ENCODE measurements at regions not wholly inside any gene's neighbourhood (a gene's known extent, or its start where the extent isn't known, plus 50 kb on each side); places are given as distances from the start of the nearest gene placed in this dataset.
"Not testable (repeated sequence)": the region's sequence is repeated elsewhere in the genome, so short reads cannot be mapped to it uniquely, and the experiment has no call there.

- no peak for DNase-seq (ENCODE audit: low spot score)
Observed at GRCh38 chr4:38470735-38471262, 193.2 kb upstream of the KLF3 start.

DNA sequence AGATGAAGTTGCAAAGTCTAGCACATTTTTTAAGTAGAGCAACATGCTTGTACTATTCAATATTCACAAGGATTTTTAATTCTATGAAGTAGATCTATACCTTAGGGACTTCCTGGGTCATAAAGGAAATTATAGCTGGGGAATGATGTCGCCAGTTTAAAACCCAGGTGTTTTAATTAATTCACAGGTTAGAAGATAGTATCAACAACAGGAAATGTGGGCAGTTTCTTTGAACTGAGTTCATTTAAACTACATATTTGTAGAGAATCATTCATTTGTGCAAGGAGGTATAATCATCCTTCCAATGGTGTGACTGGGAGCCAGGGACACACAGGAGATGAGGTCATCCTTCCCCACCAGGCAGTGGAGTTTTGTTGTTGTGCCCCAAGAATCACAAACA, 181.3 kb upstream of the KLF3 start:
- DNase-seq (ENCODE audit: low spot score) = no peak

GRCh38 chr4:38483628-38484027, 180.4 kb upstream of the KLF3 start:
- not testable (repeated sequence) for DNase-seq (ENCODE audit: low spot score)

DNA sequence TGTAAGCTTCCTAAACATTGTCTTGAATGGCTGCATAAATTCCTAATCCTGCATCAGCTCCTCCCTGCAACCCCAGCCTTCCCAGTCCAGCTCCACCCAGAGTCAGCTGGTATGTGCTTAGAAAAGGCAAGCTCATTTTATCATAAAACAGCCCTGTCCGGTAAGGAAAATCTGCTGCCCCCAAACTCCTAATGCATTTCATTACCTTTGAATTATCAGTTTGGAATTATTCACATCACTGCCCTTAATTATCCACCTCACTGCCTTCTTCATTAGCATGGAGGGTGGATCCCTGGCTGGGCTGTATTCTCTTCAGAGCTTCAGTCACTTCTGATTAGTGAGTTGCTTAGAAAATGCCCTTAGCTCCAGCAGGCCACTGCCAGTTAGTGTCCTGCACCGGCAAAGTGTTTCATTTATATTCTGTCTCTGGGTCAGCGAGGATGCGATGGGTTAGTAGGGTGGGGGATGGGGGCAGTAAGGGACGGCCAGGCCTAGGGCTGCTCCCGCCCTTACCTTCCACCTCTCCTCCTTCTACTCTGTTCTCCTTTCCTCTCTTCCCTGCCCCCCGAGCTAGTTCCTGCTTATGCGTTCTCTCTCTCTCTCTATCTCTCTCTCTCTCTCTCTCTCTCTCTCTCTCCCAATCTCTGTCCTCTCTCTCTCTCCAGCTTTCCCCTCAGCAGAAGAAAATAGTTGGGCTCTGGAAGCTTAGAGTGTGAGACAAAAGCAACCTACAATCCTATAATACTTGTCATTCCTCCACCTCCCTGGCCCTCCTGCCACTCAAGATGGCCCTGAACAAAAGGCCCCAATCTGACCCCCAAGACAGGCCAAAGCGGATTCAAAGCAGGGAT, 174.8 kb upstream of the KLF3 start:
- no peak for DNase-seq (ENCODE audit: low spot score)

- no peak for DNase-seq (ENCODE audit: low spot score)
Observed at GRCh38 chr4:38489924-38490639, 173.9 kb upstream of the KLF3 start.

- DNase-seq (ENCODE audit: low spot score) = no peak
Observed at GRCh38 chr4:38490753-38491446, 173.1 kb upstream of the KLF3 start.

DNA sequence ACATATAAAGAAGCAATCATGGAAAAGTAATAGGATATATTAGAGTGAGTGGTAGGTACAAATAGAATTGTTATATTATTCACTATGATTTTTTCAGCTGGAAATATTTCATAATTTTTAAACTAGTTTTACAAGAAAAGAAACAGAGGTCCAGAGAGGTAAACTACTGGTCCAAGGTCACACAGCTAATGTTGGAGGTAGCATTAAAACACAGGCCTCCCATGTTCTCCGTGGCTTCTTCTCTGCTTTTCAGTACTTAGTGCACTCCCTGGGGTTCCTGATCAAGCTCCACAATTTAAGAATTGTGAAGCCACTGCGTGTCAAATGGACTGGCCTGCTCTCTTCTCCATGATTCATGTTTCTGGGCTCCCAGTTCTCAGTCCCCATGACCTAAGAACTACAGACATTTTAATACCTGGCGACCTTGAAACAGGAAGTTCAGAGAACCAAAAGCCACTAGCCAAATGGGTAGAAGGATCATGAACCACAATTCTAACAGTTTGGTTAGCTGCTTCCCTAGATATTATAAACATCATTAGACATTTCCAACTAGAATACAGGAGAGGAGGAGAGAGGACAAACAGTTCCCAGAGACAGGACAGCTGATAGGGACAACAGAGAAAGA, 172.0 kb upstream of the KLF3 start:
- no peak for DNase-seq (ENCODE audit: low spot score)

- no peak for DNase-seq (ENCODE audit: low spot score)
Observed at GRCh38 chr4:38493066-38493465, 170.9 kb upstream of the KLF3 start.

DNA sequence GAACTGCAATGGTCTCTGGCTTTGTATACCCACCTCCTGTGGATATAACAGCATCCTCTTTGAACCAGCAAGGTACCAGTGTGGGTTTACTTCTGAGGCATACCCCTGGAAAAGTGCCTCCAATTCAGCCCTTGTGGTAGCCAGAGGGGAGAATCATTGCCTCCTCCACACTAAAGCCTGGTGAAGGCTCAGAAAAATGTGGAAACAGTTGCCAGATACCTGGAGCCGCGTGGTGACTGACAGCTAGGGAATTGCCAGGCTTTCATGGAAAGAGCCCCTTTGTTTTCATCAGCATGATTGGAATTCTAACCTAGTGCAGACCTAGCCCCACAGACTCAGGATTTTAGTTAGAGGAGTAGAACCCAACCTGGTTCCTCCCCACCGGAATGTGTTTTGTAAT, 168.6 kb upstream of the KLF3 start:
- DNase-seq (ENCODE audit: low spot score) = no peak

- DNase-seq (ENCODE audit: low spot score) = no peak
Observed at GRCh38 chr4:38497121-38497520, 166.9 kb upstream of the KLF3 start.

DNA sequence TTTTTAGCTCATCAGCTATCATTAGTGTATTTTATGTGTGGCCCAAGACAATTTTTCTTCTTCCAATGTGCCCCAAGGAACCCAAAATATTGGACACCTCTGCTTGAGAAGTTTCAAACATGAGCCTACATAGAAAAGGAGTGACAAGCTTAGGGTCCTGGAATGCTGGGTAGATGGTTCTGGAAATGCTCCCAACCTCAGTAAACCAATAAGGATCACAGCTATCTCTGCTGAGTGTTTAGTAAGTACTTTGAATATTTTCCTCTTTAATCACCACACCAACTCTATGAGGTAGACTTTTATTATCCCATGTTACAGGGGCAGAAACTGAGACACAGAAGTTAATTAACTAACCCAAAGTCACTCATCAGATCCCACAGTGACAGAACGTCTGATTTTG, 164.9 kb upstream of the KLF3 start:
- DNase-seq (ENCODE audit: low spot score) = no peak

DNA sequence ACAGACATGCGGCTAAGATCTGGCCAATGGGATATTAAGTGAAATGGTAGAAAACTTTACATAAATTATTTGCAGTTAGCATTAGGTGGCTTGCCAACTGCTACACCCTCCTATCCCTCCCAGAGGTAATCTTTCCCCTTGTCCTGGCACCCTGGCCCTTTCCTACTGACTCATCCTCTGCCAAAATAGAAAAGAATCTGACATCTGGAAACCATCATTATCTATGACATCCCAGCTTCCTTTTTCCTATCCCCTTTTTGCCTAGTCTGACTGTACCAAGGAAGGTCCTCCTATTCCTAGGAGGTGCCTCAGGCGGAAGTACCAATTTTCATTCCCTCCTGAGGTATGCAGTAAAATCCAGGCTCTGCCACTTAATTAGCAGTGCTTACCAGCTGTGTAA, 163.6 kb upstream of the KLF3 start:
- no peak for DNase-seq (ENCODE audit: low spot score)

DNA sequence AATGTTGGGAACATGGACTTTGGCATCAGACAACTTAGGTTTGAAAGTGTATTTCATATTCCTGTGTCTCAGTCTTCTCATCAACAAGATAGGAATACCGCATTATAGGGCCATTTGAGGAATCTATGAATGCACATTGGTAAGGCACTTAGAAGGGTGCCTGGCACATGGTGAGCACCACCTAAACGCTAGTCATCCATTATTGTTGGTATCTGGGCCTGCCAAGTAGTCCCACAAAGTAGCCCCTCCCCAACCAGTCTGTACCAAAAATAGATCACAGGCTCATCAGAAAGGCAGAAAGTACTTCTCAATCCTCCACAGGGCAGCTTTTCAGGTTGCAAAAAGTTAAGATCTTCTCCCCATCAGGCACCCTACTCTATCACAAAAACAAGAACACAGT, 162.3 kb upstream of the KLF3 start:
- no peak for DNase-seq (ENCODE audit: low spot score)

GRCh38 chr4:38503689-38504395, 160.2 kb upstream of the KLF3 start:
- no peak for DNase-seq (ENCODE audit: low spot score)

- no peak for DNase-seq (ENCODE audit: low spot score)
Observed at GRCh38 chr4:38504396-38504715, 159.6 kb upstream of the KLF3 start.

- DNase-seq (ENCODE audit: low spot score) = no peak
Observed at GRCh38 chr4:38509551-38509950, 154.4 kb upstream of the KLF3 start.

- DNase-seq (ENCODE audit: low spot score) = no peak
Observed at GRCh38 chr4:38510201-38510600, 153.8 kb upstream of the KLF3 start.

DNA sequence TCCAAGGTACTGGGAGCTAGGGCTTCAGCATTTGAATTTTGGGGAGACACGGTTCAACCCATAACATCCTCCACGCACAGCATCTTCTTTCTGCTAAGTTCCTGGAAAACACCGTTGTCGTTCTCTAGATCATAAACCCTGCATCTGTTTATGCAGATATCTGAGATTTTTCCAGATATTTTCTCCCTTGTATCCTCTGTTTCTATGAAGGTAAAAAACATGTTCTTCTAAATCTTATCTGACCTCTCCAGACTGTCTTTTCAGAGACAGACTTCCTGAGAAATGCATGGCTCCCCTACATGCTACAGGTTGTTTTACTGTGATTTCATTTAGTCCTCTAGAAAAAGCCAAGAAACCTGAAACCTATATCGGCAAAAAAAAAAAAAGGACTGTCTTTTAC, 152.3 kb upstream of the KLF3 start:
- DNase-seq (ENCODE audit: low spot score) = no peak

DNA sequence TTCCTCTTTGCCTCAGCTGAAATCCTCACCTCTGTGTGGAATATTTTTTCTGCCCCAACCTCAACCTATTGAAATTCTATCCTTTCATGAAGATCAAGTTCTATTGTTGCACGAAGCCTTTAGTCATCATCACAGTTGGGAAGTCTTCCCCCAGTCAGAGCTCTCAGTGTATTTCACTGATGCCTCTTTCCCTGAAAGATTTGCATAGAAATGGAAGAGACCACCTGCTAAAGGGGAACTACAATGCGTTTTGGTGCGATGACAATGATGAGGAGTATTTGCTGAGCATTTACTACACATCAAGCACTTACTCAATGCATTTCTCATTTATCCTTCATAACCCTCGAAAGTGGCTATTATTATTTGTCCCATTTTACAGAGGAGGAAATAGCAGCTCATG, 151.2 kb upstream of the KLF3 start:
- DNase-seq (ENCODE audit: low spot score) = no peak

DNA sequence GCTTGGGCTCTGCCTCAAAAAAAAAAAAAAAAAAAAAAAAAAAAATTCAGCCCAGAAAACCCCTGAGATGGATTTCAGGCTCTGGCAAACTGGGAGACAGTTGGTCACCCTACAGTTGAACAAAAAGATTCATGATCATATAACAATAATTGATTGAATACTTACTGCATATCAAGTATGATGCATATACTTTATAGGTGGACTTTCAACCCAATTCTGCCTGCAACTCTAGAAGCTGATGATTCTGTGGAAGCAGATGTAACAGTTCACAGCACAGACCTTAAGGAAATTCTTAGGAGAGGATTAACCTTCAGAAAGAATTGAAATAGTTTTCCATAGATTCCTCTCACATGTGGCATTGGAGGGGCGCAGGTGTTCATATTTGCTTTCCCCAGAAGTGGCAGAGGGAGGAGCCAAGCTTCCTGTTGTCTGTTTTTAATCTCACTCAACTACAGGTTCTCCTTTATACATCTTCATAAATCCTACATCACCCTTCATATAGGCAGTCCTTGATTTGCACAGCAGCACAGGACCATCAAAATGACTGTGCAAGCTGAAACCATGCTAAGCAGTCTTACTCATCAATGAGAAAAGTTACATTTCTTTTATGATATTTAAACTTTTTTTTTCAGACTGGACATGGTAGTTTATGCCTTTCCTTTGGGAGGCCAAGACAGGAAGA, 149.4 kb upstream of the KLF3 start:
- no peak for DNase-seq (ENCODE audit: low spot score)

DNA sequence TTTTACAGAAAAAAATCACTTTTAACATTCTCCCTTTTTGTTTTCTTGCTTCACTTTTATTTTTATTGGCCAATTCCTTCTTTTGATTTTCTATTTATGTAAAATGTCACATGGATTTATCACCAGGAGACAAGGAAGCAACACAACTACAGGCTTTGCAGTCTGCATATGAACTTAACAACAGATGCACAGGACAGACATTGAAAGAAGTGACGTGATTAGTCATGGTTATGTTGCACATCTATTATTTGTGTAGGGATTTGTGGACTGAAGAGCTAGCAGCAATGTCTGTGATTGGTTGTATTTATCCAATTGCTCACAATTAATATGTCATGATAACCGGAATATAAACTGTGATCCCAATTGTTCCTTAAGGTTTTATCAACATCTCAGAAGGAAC, 147.8 kb upstream of the KLF3 start:
- no peak for DNase-seq (ENCODE audit: low spot score)

Data from cerebellar cortex (tissue), 1 donor.